ENCODE measurements at regions not wholly inside any gene's neighbourhood (a gene's known extent, or its start where the extent isn't known, plus 50 kb on each side); places are given as distances from the start of the nearest gene placed in this dataset.
"Not testable (repeated sequence)": the region's sequence is repeated elsewhere in the genome, so short reads cannot be mapped to it uniquely, and the experiment has no call there.

DNA sequence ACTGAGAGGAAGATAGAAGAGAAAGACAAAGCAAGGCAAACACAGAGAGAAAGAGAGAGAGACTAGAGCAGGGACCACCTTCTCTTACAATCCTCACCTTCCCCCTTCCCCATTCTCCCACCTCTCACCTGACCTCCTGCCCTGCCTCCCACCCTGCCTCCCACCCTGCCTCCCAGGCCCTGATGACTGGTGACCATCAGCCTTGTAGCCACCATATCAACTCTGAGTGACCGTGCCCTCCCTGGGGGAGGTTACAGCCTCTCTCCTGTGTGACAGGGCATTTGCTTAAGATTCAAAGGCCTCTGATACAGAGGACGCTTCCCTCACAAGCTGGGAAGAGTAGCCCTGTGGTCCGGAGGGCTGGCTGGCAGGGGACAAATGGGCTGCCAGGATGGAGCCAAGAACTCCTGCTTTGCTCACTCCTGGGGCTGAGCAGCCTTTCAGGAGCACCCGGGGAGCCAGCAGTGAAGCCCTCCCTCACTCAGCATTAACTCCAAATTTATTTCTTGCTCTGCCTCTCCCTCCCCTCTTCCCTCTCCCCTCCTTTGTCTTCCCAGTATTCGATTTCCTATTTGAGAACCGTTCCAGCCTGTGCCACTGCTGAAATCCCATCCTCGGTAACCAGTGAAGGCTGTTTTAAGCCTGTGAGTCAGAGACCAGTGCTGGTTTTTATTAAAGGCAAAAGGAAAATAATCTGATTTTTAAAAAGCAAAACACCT, 125.2 kb upstream of the SYT13 start:
- FAIRE-seq = no peak
- DNase-seq (ENCODE audit: low spot score) = no peak

DNA sequence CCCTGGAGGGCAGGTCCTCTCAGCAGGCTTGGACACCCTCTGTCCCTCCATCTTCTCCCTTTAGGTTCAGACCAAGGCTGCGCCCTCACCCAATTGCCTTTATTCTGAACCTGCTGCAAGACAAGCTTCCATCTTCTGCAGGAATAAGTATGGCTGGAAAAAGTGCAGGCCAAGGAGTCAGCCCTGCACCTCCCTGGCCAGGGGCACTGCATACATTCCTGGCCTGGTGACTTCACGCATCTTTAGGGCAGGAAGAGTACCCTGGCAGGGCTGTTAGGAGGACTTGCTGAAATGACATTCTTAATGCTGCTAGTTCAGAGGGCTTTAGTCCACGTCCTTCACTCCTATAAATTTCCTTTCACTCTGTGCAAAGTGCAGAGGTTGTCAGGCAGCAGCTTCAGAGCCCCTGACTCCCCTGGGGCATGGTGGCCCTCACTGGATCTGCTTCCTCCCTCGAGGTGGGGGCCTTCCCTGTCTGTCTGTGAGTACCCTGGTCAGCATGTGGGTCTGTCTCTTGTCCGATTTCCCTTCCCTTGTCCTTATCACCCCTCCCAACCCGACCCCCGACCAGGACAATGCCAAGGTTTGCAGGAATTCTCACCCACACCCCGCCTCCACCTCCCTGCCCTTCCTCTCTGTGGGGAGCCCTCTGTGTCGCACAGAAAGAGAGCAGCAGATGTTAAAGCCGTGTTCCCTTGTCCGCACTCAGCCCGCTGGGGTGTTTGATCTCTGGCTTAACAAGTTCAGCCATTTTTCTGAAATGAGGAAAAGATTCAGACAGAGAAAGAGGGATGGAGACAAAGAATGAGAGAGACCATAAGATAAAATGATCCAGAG, 124.5 kb upstream of the SYT13 start:
- FAIRE-seq = no peak
- DNase-seq (ENCODE audit: low spot score) = no peak

DNA sequence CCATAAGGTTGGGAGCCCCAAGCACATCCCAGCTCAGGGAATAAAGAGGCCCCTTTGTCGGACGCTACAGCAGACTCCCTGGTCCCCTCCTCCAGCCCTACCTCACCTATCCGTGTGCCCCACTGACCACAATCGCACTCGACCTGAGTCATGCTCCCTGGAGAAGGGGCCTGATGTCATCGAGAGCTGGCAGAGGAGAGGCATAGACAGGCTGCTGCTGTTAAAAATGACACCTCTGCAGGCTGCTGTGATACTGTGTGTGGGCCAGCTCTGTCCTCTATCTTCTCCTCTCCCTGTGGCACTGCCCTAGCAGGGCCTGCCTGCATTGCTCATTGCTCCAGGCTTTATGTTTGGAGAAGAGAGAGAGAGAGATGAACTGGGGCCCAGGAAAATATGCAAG, 123.4 kb upstream of the SYT13 start:
- FAIRE-seq = no peak
- DNase-seq (ENCODE audit: low spot score) = peak; percentile 56

DNA sequence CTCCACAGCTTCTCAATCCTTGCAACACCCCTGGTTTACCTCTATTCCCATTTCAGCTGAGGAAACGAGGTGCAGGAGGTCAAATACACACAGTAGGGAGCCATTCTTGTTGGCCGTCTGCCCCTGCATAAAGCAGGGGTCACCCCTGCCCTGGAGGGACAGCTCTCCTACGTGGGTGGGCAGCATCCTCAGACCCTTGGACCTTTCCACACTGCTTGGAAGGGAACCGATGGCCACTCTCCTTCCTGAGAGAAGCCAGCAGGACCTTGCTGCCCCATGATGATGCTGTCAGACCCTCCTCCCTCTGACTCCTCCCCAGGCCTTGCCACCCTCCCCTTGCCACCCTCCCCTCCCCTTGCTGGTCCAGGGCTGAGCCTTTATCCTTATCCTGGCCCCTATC, 121.1 kb upstream of the SYT13 start:
- FAIRE-seq (no peak), DNase-seq (ENCODE audit: low spot score) (no peak)

DNA sequence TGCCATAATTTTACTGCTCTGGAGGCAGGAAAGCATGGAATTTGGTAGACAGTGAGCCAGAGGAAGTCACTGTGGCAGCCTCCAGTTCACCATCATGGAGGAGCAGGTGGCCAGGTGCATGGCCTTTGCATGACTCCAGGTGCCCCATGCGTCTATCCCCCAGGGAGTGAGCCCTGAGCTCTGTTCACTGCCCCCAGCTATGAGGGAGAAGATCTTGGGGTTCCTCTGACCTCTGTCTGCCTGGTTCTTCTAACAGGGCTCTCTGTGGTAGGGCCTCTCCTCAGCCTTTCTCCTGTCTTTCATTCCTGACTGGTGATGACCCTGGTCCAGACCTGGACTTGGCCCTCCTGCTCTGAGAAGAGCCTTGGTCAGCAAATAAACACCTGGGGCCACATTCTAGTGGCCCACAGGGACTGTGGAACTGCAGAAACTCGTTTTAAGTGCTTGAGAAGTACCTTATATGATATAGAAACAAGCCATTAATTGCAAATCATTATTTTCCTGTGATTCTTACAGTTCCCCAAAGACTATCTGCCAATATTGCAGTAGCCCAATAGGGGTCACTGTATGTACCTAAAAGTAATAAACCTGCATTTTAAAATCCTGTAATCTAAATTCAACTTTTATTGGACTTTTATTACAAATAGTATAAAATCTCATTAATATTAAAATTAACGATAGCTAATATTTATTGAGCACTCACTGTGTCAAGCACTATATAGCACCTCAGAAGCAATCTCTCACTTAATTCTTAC, 120.0 kb upstream of the SYT13 start:
- DNase-seq (ENCODE audit: low spot score) (no peak), FAIRE-seq (no peak)

DNA sequence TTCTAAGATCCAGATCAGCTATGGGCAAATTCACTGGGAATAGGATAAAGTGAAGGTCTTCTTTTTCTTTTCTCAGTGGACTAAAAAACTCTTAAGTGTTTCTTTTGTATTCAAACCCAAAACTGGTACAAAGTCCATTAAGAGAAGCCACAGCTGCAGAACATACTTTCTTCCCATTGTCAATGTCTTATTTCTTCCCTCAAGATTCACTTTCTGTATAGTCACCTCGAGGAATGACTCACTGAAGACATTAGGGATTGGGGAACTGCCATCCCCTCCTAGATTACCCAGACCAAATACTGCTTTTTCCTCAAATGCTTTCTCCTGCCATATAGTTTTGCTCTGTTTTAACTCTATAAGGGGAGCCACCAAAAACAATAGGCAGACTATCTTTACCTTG, 117.4 kb upstream of the SYT13 start:
- peak; percentile 45 for FAIRE-seq
- DNase-seq (ENCODE audit: low spot score) = not testable (repeated sequence)

DNA sequence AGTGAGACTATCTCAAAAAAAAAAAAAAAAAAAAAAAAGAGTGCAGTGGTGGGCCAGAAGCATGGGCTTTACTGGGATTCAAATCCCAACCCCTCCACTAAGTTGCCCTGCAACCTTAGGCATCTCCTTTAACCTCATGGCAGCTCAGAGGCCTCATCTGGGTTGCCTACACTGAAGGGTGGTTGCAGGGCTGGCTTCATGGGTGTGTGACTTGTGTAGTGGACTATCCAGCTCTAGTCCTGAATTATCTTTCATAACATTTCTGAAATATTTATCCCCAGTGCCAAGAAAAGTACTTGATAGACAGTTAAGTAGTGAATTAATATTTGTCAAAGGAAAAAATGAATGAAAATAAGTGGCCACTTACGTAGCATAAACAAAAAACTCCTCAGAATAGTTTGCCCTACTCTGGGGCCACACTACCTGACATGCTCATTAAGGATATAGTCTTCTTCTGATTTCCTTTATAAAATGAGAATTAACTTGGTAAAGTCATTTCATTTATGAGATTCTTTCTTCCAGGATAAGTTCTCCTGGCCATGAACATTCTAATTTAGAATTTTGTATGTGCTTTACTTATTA, 116.0 kb upstream of the SYT13 start:
- FAIRE-seq = no peak
- no peak for DNase-seq (ENCODE audit: low spot score)

DNA sequence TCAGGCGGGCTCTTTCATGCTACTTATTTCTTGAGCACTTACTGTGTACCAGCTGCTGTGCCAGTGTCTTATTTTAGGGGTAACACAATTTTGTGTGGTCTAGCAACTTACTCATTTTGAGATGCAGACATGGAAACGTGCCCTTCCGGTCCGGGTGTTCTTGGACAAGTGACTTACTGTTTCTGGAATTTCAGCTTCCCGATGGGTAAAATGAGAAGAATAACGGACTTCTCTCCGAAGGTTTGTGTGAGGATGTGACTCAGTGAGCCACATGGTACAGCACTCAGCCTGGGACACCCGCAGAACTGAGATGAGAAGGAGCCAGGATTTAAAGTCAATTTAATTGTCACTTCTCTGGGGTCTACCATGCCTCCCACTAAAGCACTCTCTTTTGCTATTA, 114.5 kb upstream of the SYT13 start:
- FAIRE-seq (peak; percentile 92), DNase-seq (ENCODE audit: low spot score) (peak; percentile 90)

DNA sequence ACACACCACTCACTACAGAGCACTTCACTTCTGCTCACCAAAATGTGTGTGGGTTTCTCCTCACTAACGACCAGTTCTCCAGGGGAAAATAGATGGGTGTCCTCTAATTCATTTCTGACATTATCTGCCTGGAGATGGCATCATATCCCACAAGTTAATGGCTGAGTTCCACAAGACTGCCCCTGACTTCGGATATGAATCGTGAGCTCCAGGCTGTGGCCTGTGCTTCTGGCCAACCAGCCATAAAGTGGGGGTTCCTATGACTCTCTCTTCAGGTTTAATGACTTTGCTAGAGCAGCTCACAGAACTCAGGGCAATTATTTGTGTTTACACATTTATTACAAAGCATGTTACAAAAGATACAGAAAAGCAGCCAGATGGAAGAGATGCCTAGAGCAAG, 113.0 kb upstream of the SYT13 start:
- DNase-seq (ENCODE audit: low spot score) = peak; percentile 57
- FAIRE-seq = peak; percentile 55

DNA sequence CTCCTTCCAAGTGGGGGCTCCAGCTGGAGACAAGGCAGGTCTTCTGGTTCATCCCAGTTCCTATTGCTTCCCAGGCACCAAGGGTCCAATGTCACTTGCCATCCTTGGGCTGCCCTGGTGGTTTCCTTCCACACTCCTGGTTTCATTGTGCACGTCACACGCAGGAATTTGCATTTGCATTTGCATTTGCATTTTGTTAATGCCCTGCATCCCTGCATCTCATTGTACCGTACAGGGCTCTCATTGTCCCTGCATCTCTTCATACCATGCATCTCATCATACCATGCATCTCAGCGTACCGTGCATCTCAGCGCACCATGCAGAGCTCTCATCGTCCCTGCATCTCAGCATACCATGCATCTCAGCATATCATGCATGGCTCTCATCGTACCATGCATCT, 112.2 kb upstream of the SYT13 start:
- FAIRE-seq (no peak), DNase-seq (ENCODE audit: low spot score) (no peak)

DNA sequence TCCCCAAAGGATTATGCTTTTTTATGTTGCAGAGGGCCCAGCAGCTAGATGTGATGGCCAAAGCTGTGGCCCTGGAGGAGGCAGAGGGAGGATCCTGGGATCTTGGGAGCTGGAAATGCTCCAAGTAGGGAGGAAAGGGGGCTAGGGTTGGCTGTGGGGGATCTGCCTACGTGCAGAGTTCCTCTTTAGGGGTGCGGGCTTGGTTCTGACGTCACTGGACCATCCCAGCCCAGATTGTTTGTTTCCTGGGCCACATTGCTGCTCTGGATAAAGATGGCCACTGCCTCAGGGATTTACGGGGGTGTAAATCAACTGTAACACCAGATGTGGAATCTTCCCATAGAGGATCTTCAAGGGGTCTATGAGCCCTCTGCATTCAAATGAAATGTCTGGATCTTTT, 110.3 kb upstream of the SYT13 start:
- DNase-seq (ENCODE audit: low spot score) = no peak
- FAIRE-seq = no peak

DNA sequence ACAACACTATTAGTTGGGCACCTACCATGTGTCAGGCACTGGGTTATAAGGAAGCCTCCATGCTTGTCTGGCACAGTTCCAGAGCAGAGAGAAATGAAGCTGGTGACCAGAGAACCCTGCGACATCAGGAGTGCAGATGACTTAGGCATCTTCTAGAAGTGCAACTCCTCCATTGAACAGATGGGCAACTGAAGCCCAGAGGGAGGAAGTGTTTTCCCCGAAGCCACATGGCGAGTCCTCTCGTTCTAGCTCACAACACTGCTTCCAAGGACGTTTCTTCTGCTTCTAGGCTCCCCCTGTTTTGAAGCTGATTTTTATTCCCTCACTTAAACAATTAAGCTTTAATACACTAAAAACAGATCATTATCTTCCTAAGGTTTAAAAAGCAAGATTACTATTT, 109.8 kb upstream of the SYT13 start:
- DNase-seq (ENCODE audit: low spot score) = no peak
- FAIRE-seq = no peak

DNA sequence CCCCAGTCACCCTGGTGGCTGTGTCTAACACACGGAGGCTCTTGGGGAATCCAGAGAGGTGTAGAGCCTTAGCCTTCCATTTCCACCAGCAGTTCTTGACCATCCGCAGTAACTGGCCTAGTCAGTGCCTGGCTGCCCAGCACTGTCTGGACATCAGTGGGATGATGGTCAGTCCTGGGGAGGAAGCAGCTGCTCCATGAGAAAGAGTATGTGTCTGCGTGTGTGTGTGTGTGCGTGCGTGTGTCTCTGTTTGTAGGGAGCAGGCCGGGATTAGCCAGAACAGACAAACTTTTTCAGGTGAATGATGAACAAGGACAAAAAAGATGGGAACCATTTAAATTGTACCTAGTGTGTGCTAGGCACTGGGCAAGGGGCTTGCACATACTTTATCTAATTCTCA, 109.3 kb upstream of the SYT13 start:
- DNase-seq (ENCODE audit: low spot score) (no peak), FAIRE-seq (no peak)

DNA sequence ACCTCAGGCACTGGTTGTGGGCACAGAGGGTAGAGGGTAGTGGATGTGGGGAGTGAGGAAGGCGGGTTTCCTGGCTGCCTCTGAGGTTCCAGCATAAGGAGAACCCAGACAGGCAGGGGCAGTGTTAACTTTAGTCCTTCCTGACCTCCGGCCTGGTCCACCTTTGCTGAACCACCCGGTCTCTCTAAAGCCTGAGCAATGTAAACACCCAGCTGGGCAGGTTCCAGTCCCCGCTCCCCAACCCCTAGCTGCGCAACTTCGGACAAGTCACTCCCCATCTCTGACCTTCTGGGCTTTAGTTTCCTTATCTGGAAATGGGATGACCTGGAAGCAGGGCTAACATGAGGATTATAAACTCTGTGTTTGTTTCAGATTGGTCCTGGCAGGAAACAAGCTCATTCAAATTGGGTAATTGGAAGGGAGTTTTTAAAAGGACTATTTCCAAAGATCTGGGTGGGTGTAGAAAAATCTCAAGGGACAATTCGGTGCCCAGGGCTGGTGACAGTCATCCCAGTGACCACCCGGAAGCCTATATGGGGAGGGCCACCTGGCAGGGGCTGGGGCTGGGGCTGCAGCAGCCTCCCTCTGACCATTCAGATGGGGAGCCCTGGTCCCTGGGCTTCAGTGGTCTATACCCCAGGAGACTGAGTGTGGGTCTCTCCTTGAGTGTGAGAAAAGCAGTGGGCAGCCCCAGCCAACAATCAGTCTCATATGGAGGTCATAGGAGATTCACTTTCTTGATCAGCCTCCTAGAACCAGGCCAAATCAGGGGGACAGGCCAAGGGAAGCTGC, 108.3 kb upstream of the SYT13 start:
- FAIRE-seq (no peak), DNase-seq (ENCODE audit: low spot score) (no peak)

DNA sequence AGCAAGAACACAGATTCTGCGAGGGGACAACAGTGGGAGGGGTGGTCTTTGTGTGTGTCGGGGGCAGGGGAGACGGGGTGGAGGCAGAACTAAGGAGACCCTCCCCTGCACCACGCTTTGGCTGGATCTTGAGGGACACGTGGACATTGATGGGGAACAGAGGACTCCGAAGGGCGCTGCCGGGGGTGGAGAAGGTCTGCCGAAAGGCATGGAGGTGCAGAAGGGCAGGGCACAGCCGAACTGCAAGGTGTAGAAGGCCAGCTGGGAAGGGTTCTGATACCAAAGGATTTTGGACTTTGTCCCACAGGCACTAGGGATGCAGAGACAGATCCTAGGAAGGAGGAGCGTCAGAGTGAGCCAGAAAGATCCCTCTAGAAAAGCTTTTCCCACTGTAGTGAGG, 107.7 kb upstream of the SYT13 start:
- DNase-seq (ENCODE audit: low spot score) (no peak), FAIRE-seq (no peak)

DNA sequence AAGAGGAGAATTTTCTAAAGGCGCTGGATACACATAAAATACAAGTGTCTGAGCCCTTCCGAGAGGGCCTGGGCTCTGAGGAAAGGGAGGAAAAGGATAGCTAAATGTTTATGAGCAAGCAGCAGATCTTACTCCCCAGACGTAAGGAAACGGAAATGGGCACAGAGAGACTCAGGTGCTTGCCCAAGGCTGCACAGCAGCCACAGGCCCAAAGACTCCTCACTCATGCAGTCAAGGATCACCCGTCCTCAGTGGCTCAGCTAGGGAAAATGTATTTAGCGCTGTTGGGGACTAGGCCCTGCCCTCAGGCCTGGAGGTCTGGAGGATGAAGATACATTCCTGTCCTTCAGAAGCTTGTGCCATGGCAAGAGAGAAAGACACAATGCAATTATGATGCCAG, 107.2 kb upstream of the SYT13 start:
- FAIRE-seq (no peak), DNase-seq (ENCODE audit: low spot score) (no peak)

DNA sequence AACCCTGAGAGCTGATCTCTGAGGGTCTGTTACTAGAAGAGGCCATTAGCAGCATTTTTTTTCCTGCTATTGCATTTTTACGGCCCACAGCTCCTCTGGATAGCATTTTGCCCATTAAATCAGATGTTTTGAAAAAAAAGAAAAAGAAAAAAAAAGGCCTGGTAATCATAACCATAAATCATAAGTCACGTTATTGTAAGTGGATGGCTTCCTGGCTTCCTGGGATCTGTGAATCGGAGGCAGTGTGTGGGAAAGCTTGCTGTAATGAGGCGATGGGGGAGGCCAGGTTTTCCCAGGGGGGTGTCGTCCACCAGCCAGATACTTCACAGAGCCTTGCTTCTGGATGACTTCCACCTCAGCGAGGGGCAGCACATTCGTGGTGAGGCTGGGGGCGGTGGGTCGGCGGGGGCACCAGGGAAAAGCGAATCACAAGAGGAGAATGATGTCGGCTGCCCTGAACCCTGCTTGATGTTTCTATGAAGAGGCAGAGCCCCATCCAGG, 106.5 kb upstream of the SYT13 start:
- FAIRE-seq = no peak
- no peak for DNase-seq (ENCODE audit: low spot score)

DNA sequence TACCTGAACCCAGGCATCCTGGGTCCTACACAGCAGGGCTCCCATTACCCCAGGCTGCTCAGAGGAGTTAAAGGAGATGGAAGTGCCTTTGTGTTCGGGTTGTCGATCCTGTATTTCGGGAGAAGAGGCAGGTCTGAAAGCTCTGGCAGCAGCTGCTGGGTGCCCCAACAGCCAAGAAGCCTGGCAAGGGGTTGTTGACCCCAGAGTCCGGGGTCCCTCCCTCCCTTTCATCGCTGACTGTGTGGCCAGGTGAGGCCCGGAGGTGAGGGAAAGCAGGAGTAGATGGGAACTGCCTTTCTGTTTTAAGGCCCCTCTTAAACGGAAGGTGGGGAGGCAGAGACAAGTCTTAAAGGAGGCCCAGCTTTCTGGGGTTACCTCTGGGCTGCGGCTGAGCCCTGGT, 106.0 kb upstream of the SYT13 start:
- no peak for FAIRE-seq

DNA sequence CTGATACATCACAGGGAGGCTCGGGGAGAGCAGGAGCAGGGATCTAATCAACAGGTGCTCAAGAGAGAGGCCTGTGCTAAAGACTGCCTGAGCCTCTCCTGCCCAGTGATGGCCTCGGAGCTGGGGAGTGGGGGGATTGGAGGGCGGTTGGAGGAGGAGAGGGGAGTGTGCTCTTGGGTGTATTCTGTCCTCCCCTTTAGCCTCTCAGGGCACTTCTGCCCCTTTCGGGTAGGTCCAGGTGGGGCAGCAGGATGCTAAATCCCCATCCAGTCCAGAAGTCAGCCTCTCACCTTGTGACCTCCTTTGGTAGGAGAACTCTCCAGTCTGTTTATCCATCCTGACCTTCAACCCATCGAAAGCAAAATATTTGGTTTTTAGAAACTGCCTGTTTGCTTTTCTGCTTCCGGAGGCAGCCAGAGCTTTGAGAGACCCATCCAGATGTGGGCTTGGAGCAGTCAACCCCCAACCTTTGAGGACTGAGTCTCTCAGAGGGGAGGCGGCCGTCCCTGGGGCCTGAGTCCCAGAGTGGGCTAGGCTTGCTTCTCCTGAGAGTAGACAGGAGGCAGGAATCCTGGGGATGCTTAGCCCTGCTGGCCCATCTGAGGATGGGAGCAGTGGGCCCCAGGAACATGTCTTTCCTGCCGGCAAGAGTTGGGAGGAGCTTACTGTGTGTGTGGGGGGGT, 105.2 kb upstream of the SYT13 start:
- DNase-seq (ENCODE audit: low spot score) (no peak), FAIRE-seq (no peak)

More for the DNA sequence above, 106.0 kb upstream of the SYT13 start:
- no peak for DNase-seq (ENCODE audit: low spot score)

DNA sequence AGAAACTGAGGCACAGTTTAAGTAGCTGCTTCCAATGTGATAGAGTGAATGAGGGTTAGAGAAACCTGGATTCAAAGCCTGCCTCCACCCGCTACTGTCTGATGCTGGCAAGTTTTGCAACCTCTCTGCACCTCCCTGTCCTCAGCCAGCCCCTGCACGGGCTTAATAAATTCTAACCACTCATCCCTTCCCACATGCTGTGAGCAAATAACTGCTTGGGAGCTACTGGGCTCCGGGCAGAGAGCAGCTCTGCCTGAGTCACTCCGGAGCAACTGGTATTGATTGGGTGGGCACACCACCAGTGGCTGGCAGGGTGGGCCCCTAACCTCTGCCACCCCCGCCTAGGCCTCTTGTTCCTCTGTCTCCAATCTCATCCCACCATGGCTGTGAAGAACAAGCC, 104.3 kb upstream of the SYT13 start:
- FAIRE-seq (no peak), DNase-seq (ENCODE audit: low spot score) (no peak)

Measured in RCC 7860 (cell line).